ENCODE measurements at regions not wholly inside any gene's neighbourhood (a gene's known extent, or its start where the extent isn't known, plus 50 kb on each side); places are given as distances from the start of the nearest gene placed in this dataset.
"Not testable (repeated sequence)": the region's sequence is repeated elsewhere in the genome, so short reads cannot be mapped to it uniquely, and the experiment has no call there.

- no peak overlapping the region for H3K4me3 ChIP-seq (ENCODE audit: low read length)
- DNase-seq (ENCODE audit: low read depth, low spot score): no peak
Observed at GRCh38 chr1:148363439-148363810, 119.7 kb downstream of the PPIAL4G start.

- no peak for DNase-seq (ENCODE audit: low read depth, low spot score)
- H3K4me3 ChIP-seq (ENCODE audit: low read length): no peak overlapping the region
Observed at GRCh38 chr1:148362626-148363438, 120.3 kb downstream of the PPIAL4G start.

GRCh38 chr1:148362216-148362611 is 120.9 kb downstream of the PPIAL4G start:
- no peak for DNase-seq (ENCODE audit: low read depth, low spot score)
- no peak overlapping the region for H3K4me3 ChIP-seq (ENCODE audit: low read length)

GRCh38 chr1:148361427-148362215 is 121.5 kb downstream of the PPIAL4G start:
- not testable (repeated sequence) for DNase-seq (ENCODE audit: low read depth, low spot score); H3K4me3 ChIP-seq (ENCODE audit: low read length)

GRCh38 chr1:148357037-148357436 is 126.1 kb downstream of the PPIAL4G start:
- DNase-seq (ENCODE audit: low read depth, low spot score): no peak
- H3K4me3 ChIP-seq (ENCODE audit: low read length): no peak overlapping the region

GRCh38 chr1:148355976-148356375 is 127.1 kb downstream of the PPIAL4G start:
- no peak overlapping the region for H3K4me3 ChIP-seq (ENCODE audit: low read length)
- no peak for DNase-seq (ENCODE audit: low read depth, low spot score)

GRCh38 chr1:148354913-148355308 is 128.2 kb downstream of the PPIAL4G start:
- no peak overlapping the region for H3K4me3 ChIP-seq (ENCODE audit: low read length)
- DNase-seq (ENCODE audit: low read depth, low spot score): no peak

GRCh38 chr1:148354284-148354912 is 128.7 kb downstream of the PPIAL4G start:
- no peak overlapping the region for H3K4me3 ChIP-seq (ENCODE audit: low read length)
- DNase-seq (ENCODE audit: low read depth, low spot score): no peak

GRCh38 chr1:148353461-148354283 is 129.4 kb downstream of the PPIAL4G start:
- no peak for DNase-seq (ENCODE audit: low read depth, low spot score)
- no peak overlapping the region for H3K4me3 ChIP-seq (ENCODE audit: low read length)

- DNase-seq (ENCODE audit: low read depth, low spot score): no peak
- no peak overlapping the region for H3K4me3 ChIP-seq (ENCODE audit: low read length)
Observed at GRCh38 chr1:148352470-148353053, 130.5 kb downstream of the PPIAL4G start.

GRCh38 chr1:148347781-148348180 is 135.3 kb downstream of the PPIAL4G start:
- no peak overlapping the region for H3K4me3 ChIP-seq (ENCODE audit: low read length)
- DNase-seq (ENCODE audit: low read depth, low spot score): no peak

- peak; percentile 3 for DNase-seq (ENCODE audit: low read depth, low spot score)
Observed at GRCh38 chr1:148345659-148346151, 137.4 kb downstream of the PPIAL4G start.

GRCh38 chr1:148344651-148345050 is 138.5 kb downstream of the PPIAL4G start:
- H3K4me3 ChIP-seq (ENCODE audit: low read length); DNase-seq (ENCODE audit: low read depth, low spot score): not testable (repeated sequence)

More at GRCh38 chr1:148345659-148346151, 137.4 kb downstream of the PPIAL4G start:
- not testable (repeated sequence) for H3K4me3 ChIP-seq (ENCODE audit: low read length)

GRCh38 chr1:148341729-148342128 is 141.4 kb downstream of the PPIAL4G start:
- not testable (repeated sequence) for DNase-seq (ENCODE audit: low read depth, low spot score); H3K4me3 ChIP-seq (ENCODE audit: low read length)

- peak; percentile 12 for DNase-seq (ENCODE audit: low read depth, low spot score)
- not testable (repeated sequence) for H3K4me3 ChIP-seq (ENCODE audit: low read length)
Observed at GRCh38 chr1:148336121-148336918, 146.8 kb downstream of the PPIAL4G start.

GRCh38 chr1:148334339-148335130 is 148.6 kb downstream of the PPIAL4G start:
- peak overlapping the region; percentile 55 for H3K4me3 ChIP-seq (ENCODE audit: low read length)
- peak; percentile 45 for DNase-seq (ENCODE audit: low read depth, low spot score)

GRCh38 chr1:148333875-148334338 is 149.2 kb downstream of the PPIAL4G start:
- DNase-seq (ENCODE audit: low read depth, low spot score): no peak
- peak overlapping the region; percentile 55 for H3K4me3 ChIP-seq (ENCODE audit: low read length)

All from Jurkat, Clone E6-1 (cell line).